RWPE2 (cell line): ENCODE measurements at regions not wholly inside any gene's neighbourhood (a gene's known extent, or its start where the extent isn't known, plus 50 kb on each side); places are given as distances from the start of the nearest gene placed in this dataset.
A peak's percentile ranks its signal among the peaks of the same experiment; 100 is the strongest.

Experiments used
- ATAC-seq: fragments of 200-7000 bp; cut with Tn5 transposase; 3 replicates; pipeline ENCODE4 v1.9.1; 2021; ENCODE audit warnings: low read depth
- DNase-seq: peaks from one replicate; pipeline ENCODE4 v3.0.0-alpha.2; 2020; ENCODE audit warnings: low spot score
- H3K27ac ChIP-seq: fragments of 450-650 bp; 2 replicates; pipeline ENCODE4 v1.5.1; 2017; ENCODE audit warnings: mild to moderate bottlenecking; ENCODE audit not compliant: poor library complexity, severe bottlenecking
- H3K27me3 ChIP-seq: fragments of 250-450 bp; sonication (Bioruptor Pico); 2 replicates; pipeline ENCODE4 v1.5.1; 2021; ENCODE audit warnings: mild to moderate bottlenecking, moderate library complexity; ENCODE audit not compliant: insufficient read depth, poor library complexity, severe bottlenecking
- H3K36me3 ChIP-seq: fragments of 250-450 bp; sonication (Bioruptor Pico); 2 replicates; pipeline ENCODE4 v1.5.1; 2020; ENCODE audit warnings: low read depth, mild to moderate bottlenecking, moderate library complexity
- H3K4me1 ChIP-seq: fragments of 250-450 bp; sonication (Bioruptor Pico); 2 replicates; pipeline ENCODE4 v1.5.1; 2021; ENCODE audit warnings: mild to moderate bottlenecking, moderate library complexity; ENCODE audit not compliant: insufficient read depth, poor library complexity, severe bottlenecking
- H3K4me3 ChIP-seq: fragments of 250-450 bp; sonication (Bioruptor Pico); 2 replicates; pipeline ENCODE4 v1.5.1; 2021; ENCODE audit warnings: mild to moderate bottlenecking, moderate library complexity; ENCODE audit not compliant: severe bottlenecking
- H3K9me3 ChIP-seq: fragments of 250-450 bp; sonication (Bioruptor Pico); 2 replicates; pipeline ENCODE4 v1.5.1; 2021; ENCODE audit warnings: mild to moderate bottlenecking, moderate library complexity; ENCODE audit not compliant: severe bottlenecking
- CTCF ChIP-seq: fragments of 450-650 bp; IDR thresholded peaks from one replicate; pipeline ENCODE4 v1.5.1; 2017; ENCODE audit warnings: mild to moderate bottlenecking, moderate library complexity; ENCODE audit not compliant: poor library complexity, severe bottlenecking

- DNase-seq (no peak), ATAC-seq (peak; percentile 86)
- H3K27me3 ChIP-seq, result no peaks in the 10 kb centered on the region
- H3K9me3 ChIP-seq, result no peaks in the 10 kb centered on the region
- no peaks in the 10 kb centered on the region for H3K36me3 ChIP-seq
- H3K4me1 ChIP-seq, result peaks cover 6% of the 10 kb centered on the region
- H3K27ac ChIP-seq, result no peak overlapping the region
- H3K4me3 ChIP-seq, result no peak overlapping the region
- TF ChIP-seq CTCF, result no peak
Observed at GRCh38 chr11:15903246-15903645, 453.1 kb downstream of the SOX6 start.

- H3K4me3 ChIP-seq, result no peak overlapping the region
- no peaks in the 10 kb centered on the region for H3K36me3 ChIP-seq
- H3K4me1 ChIP-seq, result peaks cover 6% of the 10 kb centered on the region
- ATAC-seq (no peak), DNase-seq (no peak)
- H3K27me3 ChIP-seq, result no peaks in the 10 kb centered on the region
- TF ChIP-seq CTCF, result no peak
- H3K27ac ChIP-seq, result no peak overlapping the region
- no peaks in the 10 kb centered on the region for H3K9me3 ChIP-seq
Observed at GRCh38 chr11:15905366-15906104, 450.8 kb downstream of the SOX6 start.

GRCh38 chr11:15906481-15907035 lies 449.8 kb downstream of the SOX6 start:
- H3K27ac ChIP-seq, result no peak overlapping the region
- ATAC-seq, result no peak
- no peak for TF ChIP-seq CTCF

GRCh38 chr11:15907806-15908205 lies 448.5 kb downstream of the SOX6 start:
- no peak for TF ChIP-seq CTCF
- no peak for ATAC-seq

More at GRCh38 chr11:15906481-15907035, 449.8 kb downstream of the SOX6 start:
- Histone ChIP-seq H3K4me3 (no peak overlapping the region), H3K27me3 (no peaks in the 10 kb centered on the region), H3K9me3 (no peaks in the 10 kb centered on the region), H3K4me1 (peaks cover 6% of the 10 kb centered on the region), H3K36me3 (no peaks in the 10 kb centered on the region)
- DNase-seq, result no peak

More at GRCh38 chr11:15907806-15908205, 448.5 kb downstream of the SOX6 start:
- no peak overlapping the region for H3K27ac ChIP-seq
- no peak for DNase-seq
- no peak overlapping the region for H3K4me3 ChIP-seq
- no peaks in the 10 kb centered on the region for H3K27me3 ChIP-seq
- no peaks in the 10 kb centered on the region for H3K9me3 ChIP-seq
- peaks cover 5% of the 10 kb centered on the region for H3K4me1 ChIP-seq
- H3K36me3 ChIP-seq, result no peaks in the 10 kb centered on the region
